ENCODE measurements at regions not wholly inside any gene's neighbourhood (a gene's known extent, or its start where the extent isn't known, plus 50 kb on each side); places are given as distances from the start of the nearest gene placed in this dataset.

- DNase-seq (ENCODE audit: extremely low read depth in 1 of 4, low spot score in 3 of 4) (no peak), ATAC-seq (no peak), FAIRE-seq (no peak)
- BruUV-seq (replicated peaks), result no TSS peak
- in situ Hi-C loops (cut with MboI) (no loop called here), intact Hi-C loops (cut with micrococcal nuclease) (no loop called here)
- no peak for TF ChIP-seq CREM (IDR thresholded peaks at IDR 0.05; ENCODE audit: low read depth)
- TF ChIP-seq ZNF444 (CRISPR knock-in tag; IDR thresholded peaks at IDR 0.05), result no peak
- no peak for TF ChIP-seq ZNF445 (CRISPR knock-in tag; IDR thresholded peaks at IDR 0.05; ENCODE audit: low read depth)
- TF ChIP-seq SNRNP70 (optimal IDR thresholded peaks at IDR 0.05; ENCODE audit: low read depth, low read length), result no peak
- no peak for TF ChIP-seq ZNF316 (IDR thresholded peaks at IDR 0.05)
- TF ChIP-seq RBBP5 (IDR thresholded peaks at IDR 0.05; ENCODE audit: borderline replicate concordance, insufficient read depth, low read length, poor library complexity, severe bottlenecking), result no peak
- TF ChIP-seq EZH2 (IDR thresholded peaks at IDR 0.05; ENCODE audit: borderline replicate concordance, low read depth, low read length), result no peak
- no peak for TF ChIP-seq PTRF (tag; IDR thresholded peaks at IDR 0.05)
- no peak for TF ChIP-seq CUX1 (CRISPR knock-in tag; IDR thresholded peaks at IDR 0.05)
- no peak for TF ChIP-seq HOXB6 (CRISPR knock-in tag; IDR thresholded peaks at IDR 0.05; ENCODE audit: borderline replicate concordance)
- TF ChIP-seq DEAF1 (CRISPR knock-in tag; IDR thresholded peaks at IDR 0.05), result no peak
- H3K27ac ChIP-seq (ENCODE audit: extremely low read depth, low read depth, low read length), result no peak overlapping the region
- POLR2A ChIA-PET, result interaction anchor here (1.1 to 1.3 kb wide), 2 partner anchors 9 to 445 kb away, joined by 3 read pairs; no protein-coding TSS in a partner anchor
- peaks cover 0 to 4% of the 10 kb centered on the region in 2 experiments; a peak in 1 of 5 replicates for H3K4me1 ChIP-seq (replicated peaks in 1 of 2; ENCODE audit: control insufficient read depth in 2 of 2, insufficient read depth in 2 of 2, low read length in 2 of 2)
- no peak overlapping the region for H3K9ac ChIP-seq (ENCODE audit: insufficient read depth in 1 of 2, low read depth in 2 of 2, low read length in 2 of 2)
- no peak overlapping the region for H3K4me3 ChIP-seq
- H3K36me3 ChIP-seq (ENCODE audit: control insufficient read depth, insufficient read depth, low read length), result no peaks in the 10 kb centered on the region
- CTCF ChIA-PET (ENCODE audit: low intra/inter-chr PET ratio), result interaction anchor here (0.7 kb wide), 1 partner anchor 27 kb away, joined by 4 read pairs; no protein-coding TSS in a partner anchor
- no peaks in the 10 kb centered on the region for H3K9me1 ChIP-seq (ENCODE audit: control insufficient read depth, insufficient read depth, low read length)
- H4K20me1 ChIP-seq (replicated peaks; ENCODE audit: control insufficient read depth, insufficient read depth, low read length), result no peaks in the 10 kb centered on the region
- no peak overlapping the region for H2AFZ ChIP-seq (ENCODE audit: low read depth, low read length)
- H3K4me2 ChIP-seq (ENCODE audit: insufficient read depth, low read length), result no peak overlapping the region
- no peaks in the 10 kb centered on the region for H3K79me2 ChIP-seq (ENCODE audit: control insufficient read depth, insufficient read depth, low read length)
- H3K9me3 ChIP-seq (replicated peaks; ENCODE audit: control insufficient read depth, insufficient read depth, low read depth, low read length), result no peaks in the 10 kb centered on the region
- WGBS (ENCODE audit: insufficient coverage, low coverage, missing lambda C conversion rate), result 10% methylated on average over 3 of the region's 6 CpGs
- H3K27me3 ChIP-seq (ENCODE audit: control insufficient read depth in 2 of 2, insufficient read depth in 2 of 2, low read length in 2 of 2), result peaks cover 18 to 34% of the 10 kb centered on the region in 2 experiments; a peak in 3 of 5 replicates
Measured at GRCh38 chr1:38475624-38476005, 384.0 kb downstream of the RRAGC start.

Data from K562 (cell line).